ENCODE measurements at regions not wholly inside any gene's neighbourhood (a gene's known extent, or its start where the extent isn't known, plus 50 kb on each side); places are given as distances from the start of the nearest gene placed in this dataset.
A peak's percentile ranks its signal among the peaks of the same experiment; 100 is the strongest.

- no peak for TF ChIP-seq GABPB1 (CRISPR knock-in tag; IDR thresholded peaks at IDR 0.05)
- TF ChIP-seq USF2 (IDR thresholded peaks at IDR 0.05; ENCODE audit: low read depth, low read length) = no peak
- peak; percentile 39; the same call in 1 of the 2 replicates for TF ChIP-seq USF2 (CRISPR knock-in tag; IDR thresholded peaks at IDR 0.05; ENCODE audit: borderline replicate concordance)
- TF ChIP-seq SRSF1 (optimal IDR thresholded peaks at IDR 0.05; ENCODE audit: low read depth, low read length) = no peak
- no peak for TF ChIP-seq RAD51 (IDR thresholded peaks at IDR 0.05; ENCODE audit: borderline replicate concordance)
- TF ChIP-seq ZNF44 (CRISPR knock-in tag; IDR thresholded peaks at IDR 0.05) = no peak
- TF ChIP-seq CBFB (CRISPR knock-in tag; IDR thresholded peaks at IDR 0.05) = no peak
- TF ChIP-seq KLF6 (CRISPR knock-in tag; IDR thresholded peaks at IDR 0.05) = no peak
- TF ChIP-seq ZNF850 (CRISPR knock-in tag; conservative IDR thresholded peaks at IDR 0.05) = no peak
- TF ChIP-seq LCORL (IDR thresholded peaks at IDR 0.05) = no peak
- TF ChIP-seq LCORL (CRISPR knock-in tag; IDR thresholded peaks at IDR 0.05) = no peak
- no peak for TF ChIP-seq NFKBIZ (CRISPR knock-in tag; IDR thresholded peaks at IDR 0.05)
- TF ChIP-seq YEATS4 (CRISPR knock-in tag; IDR thresholded peaks at IDR 0.05; ENCODE audit: borderline replicate concordance) = no peak
- no peak for TF ChIP-seq ZNF333 (CRISPR knock-in tag; IDR thresholded peaks at IDR 0.05; ENCODE audit: borderline replicate concordance)
- no peak for TF ChIP-seq YEATS2 (CRISPR knock-in tag; IDR thresholded peaks at IDR 0.05; ENCODE audit: borderline replicate concordance)
- no peak for TF ChIP-seq ZNF431 (CRISPR knock-in tag; IDR thresholded peaks at IDR 0.05; ENCODE audit: borderline replicate concordance, low read depth)
- TF ChIP-seq HMG20B (CRISPR knock-in tag; conservative IDR thresholded peaks at IDR 0.05) = no peak
- no peak for TF ChIP-seq ZNF547 (CRISPR knock-in tag; IDR thresholded peaks at IDR 0.05)
- TF ChIP-seq TFAP4 (IDR thresholded peaks at IDR 0.05; ENCODE audit: borderline replicate concordance, low read depth) = no peak; the same call in 1 of the 2 replicates
- TF ChIP-seq SYNCRIP (IDR thresholded peaks at IDR 0.05; ENCODE audit: insufficient read depth, low read depth, low read length) = no peak
- no peak for TF ChIP-seq CCDC6 (CRISPR knock-in tag; IDR thresholded peaks at IDR 0.05)
- TF ChIP-seq ATF4 (CRISPR knock-in tag; IDR thresholded peaks at IDR 0.05) = no peak
- TF ChIP-seq ZBTB7B (CRISPR knock-in tag; IDR thresholded peaks at IDR 0.05) = no peak
- no peak for TF ChIP-seq KDM5A (IDR thresholded peaks at IDR 0.05; ENCODE audit: borderline replicate concordance, low read length)
- TF ChIP-seq FOXP4 (CRISPR knock-in tag; IDR thresholded peaks at IDR 0.05) = no peak
- TF ChIP-seq RFX1 (IDR thresholded peaks at IDR 0.05) = no peak
- TF ChIP-seq HHEX (CRISPR knock-in tag; IDR thresholded peaks at IDR 0.05) = no peak
- TF ChIP-seq ZNF205 (CRISPR knock-in tag; IDR thresholded peaks at IDR 0.05) = no peak
Observed at GRCh38 chr16:85557971-85558657, 55.0 kb upstream of the GSE1 start (continued).
